ENCODE measurements at regions not wholly inside any gene's neighbourhood (a gene's known extent, or its start where the extent isn't known, plus 50 kb on each side); places are given as distances from the start of the nearest gene placed in this dataset.

- H3K27ac Mint-ChIP-seq, result no peak overlapping the region
- ATAC-seq, result no peak
- H3K4me3 Mint-ChIP-seq, result no peak overlapping the region
- H3K9me3 Mint-ChIP-seq, result peaks cover 0 to 6% of the 10 kb centered on the region in 2 donors
- peaks cover 17% of the 10 kb centered on the region for H3K4me1 Mint-ChIP-seq
- no peaks in the 10 kb centered on the region for H3K27me3 Mint-ChIP-seq
- no peak for DNase-seq
Measured at GRCh38 chr4:89616382-89616781, 220.6 kb downstream of the SNCA start.

DNA sequence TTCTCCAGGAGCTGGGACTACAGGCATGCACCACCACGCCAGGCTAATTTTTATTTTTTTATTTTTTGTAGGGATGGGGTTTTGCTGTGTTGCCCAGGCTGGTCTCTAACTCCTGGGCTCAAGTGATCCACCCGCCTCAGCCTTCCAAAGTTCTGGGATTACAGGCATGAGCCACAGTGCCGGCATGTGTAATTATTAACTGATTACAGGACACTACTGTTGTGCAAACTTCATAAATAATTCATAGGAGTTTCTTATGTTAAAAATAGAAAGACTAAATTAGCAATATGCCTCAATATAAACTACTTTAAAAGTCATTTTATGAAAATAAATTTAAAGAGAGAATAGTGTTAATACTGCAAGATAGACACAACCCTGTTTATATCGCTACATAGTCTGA is 221.9 kb downstream of the SNCA start:
- no peak overlapping the region for H3K4me3 Mint-ChIP-seq
- peaks cover 25% of the 10 kb centered on the region for H3K4me1 Mint-ChIP-seq
- no peak overlapping the region for H3K27ac Mint-ChIP-seq
- H3K27me3 Mint-ChIP-seq, result no peaks in the 10 kb centered on the region
- DNase-seq, result no peak
- H3K9me3 Mint-ChIP-seq, result peaks cover 0 to 19% of the 10 kb centered on the region in 2 donors
- ATAC-seq, result no peak

DNA sequence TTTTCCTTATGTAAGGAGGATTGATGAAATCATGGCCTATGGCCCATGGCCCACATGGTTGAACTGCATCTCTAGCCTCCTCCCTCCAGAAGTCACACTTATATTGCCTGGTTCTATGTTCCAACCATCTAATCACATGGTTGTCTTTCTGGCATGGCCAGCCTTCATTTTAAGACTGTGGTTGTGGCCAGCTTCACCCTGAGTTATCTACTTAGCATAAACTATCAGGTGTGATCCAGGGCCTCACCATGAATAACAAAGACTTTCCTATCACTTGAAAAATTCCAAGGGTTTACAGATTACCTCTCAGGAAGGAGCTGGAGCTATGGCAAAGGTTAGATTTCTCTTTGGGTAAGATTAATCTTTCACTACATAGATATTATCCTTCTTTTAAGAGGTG is 222.8 kb downstream of the SNCA start:
- peaks cover 26% of the 10 kb centered on the region for H3K4me1 Mint-ChIP-seq

GRCh38 chr4:89610236-89610635 is 226.7 kb downstream of the SNCA start:
- Mint-ChIP-seq H3K27ac (no peak overlapping the region), H3K4me3 (no peak overlapping the region), H3K9me3 (peaks cover 0 to 19% of the 10 kb centered on the region in 2 donors), H3K4me1 (peaks cover 21% of the 10 kb centered on the region), H3K27me3 (no peaks in the 10 kb centered on the region)
- DNase-seq (no peak), ATAC-seq (no peak)

More for the DNA sequence above, 222.8 kb downstream of the SNCA start:
- no peak overlapping the region for H3K27ac Mint-ChIP-seq
- no peak for DNase-seq
- H3K4me3 Mint-ChIP-seq, result no peak overlapping the region
- no peaks in the 10 kb centered on the region for H3K27me3 Mint-ChIP-seq
- peaks cover 0 to 19% of the 10 kb centered on the region in 2 donors for H3K9me3 Mint-ChIP-seq
- ATAC-seq, result no peak

- peaks cover 21% of the 10 kb centered on the region for H3K4me1 Mint-ChIP-seq
- no peak overlapping the region for H3K4me3 Mint-ChIP-seq
- peaks cover 2 to 19% of the 10 kb centered on the region in 2 donors for H3K9me3 Mint-ChIP-seq
- H3K27ac Mint-ChIP-seq, result no peak overlapping the region
- DNase-seq (no peak), ATAC-seq (no peak)
- no peaks in the 10 kb centered on the region for H3K27me3 Mint-ChIP-seq
Measured at GRCh38 chr4:89609756-89610155, 227.2 kb downstream of the SNCA start.

GRCh38 chr4:89604951-89605350 is 232.0 kb downstream of the SNCA start:
- ATAC-seq (no peak), DNase-seq (no peak)
- H3K27ac Mint-ChIP-seq, result no peak overlapping the region
- H3K9me3 Mint-ChIP-seq, result peaks cover 0 to 4% of the 10 kb centered on the region in 2 donors
- H3K4me3 Mint-ChIP-seq, result no peak overlapping the region
- no peaks in the 10 kb centered on the region for H3K27me3 Mint-ChIP-seq
- peaks cover 6% of the 10 kb centered on the region for H3K4me1 Mint-ChIP-seq

DNA sequence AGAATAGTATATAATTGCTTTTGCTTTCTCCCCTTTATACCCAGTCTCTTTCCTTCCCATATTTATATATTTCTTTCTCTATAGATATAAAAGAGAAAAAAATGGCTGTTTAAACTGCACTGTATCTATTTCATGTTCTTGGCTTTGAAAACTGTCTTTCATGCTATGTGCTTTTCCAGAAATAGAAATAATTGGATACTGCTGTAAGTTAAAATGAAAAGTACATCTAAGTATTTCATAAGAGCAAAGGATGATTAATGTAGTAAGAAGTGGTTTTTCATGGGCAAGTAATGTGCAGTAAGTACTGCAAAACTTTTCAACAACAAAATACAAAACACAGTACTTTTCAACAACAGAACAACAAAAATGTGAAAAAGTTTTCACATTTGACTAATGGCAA is 237.9 kb downstream of the SNCA start:
- Mint-ChIP-seq H3K9me3 (no peaks in the 10 kb centered on the region), H3K27ac (no peak overlapping the region), H3K27me3 (no peaks in the 10 kb centered on the region), H3K4me3 (no peak overlapping the region), H3K4me1 (no peaks in the 10 kb centered on the region)
- DNase-seq (no peak), ATAC-seq (no peak)

- no peak overlapping the region for H3K27ac Mint-ChIP-seq
- no peak for DNase-seq
- no peak overlapping the region for H3K4me3 Mint-ChIP-seq
- no peaks in the 10 kb centered on the region for H3K9me3 Mint-ChIP-seq
- H3K27me3 Mint-ChIP-seq, result no peaks in the 10 kb centered on the region
- ATAC-seq, result no peak
- no peaks in the 10 kb centered on the region for H3K4me1 Mint-ChIP-seq
Measured at GRCh38 chr4:89598602-89599001, 238.4 kb downstream of the SNCA start.

- ATAC-seq (no peak), DNase-seq (no peak)
- H3K9me3 Mint-ChIP-seq, result peaks cover 5 to 7% of the 10 kb centered on the region in 2 donors
- H3K4me3 Mint-ChIP-seq, result no peak overlapping the region
- no peaks in the 10 kb centered on the region for H3K27me3 Mint-ChIP-seq
- H3K4me1 Mint-ChIP-seq, result no peaks in the 10 kb centered on the region
- H3K27ac Mint-ChIP-seq, result no peak overlapping the region
Measured at GRCh38 chr4:89595125-89595789, 241.7 kb downstream of the SNCA start.

DNA sequence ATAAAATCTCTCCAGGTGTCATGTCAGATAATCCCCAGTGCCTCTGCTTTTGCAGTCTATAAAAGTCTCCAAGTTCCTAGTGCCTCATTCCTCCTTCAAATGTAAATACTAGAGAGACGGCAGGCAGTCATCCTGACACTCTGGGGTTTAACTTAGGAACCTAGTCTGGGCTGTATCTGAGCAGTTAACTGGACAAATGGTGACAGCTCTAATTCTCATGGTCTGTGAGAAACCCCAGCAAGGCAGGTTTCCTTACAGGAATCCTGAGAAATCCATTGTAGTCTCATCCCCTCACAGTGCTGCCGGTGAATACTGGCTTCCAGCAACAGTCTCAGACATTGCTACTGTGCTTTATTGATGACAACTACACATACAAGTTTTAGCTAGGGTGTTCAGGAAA is 246.8 kb downstream of the SNCA start:
- H3K27me3 Mint-ChIP-seq, result peaks cover 7% of the 10 kb centered on the region
- H3K27ac Mint-ChIP-seq, result no peak overlapping the region
- no peaks in the 10 kb centered on the region for H3K4me1 Mint-ChIP-seq
- peaks cover 5 to 7% of the 10 kb centered on the region in 2 donors for H3K9me3 Mint-ChIP-seq
- DNase-seq (no peak), ATAC-seq (no peak)
- no peak overlapping the region for H3K4me3 Mint-ChIP-seq

GRCh38 chr4:89588421-89588820 is 248.5 kb downstream of the SNCA start:
- peaks cover 8% of the 10 kb centered on the region for H3K27me3 Mint-ChIP-seq
- no peak overlapping the region for H3K27ac Mint-ChIP-seq
- H3K4me1 Mint-ChIP-seq, result no peaks in the 10 kb centered on the region
- no peak for ATAC-seq
- H3K9me3 Mint-ChIP-seq, result peaks cover 5 to 7% of the 10 kb centered on the region in 2 donors
- H3K4me3 Mint-ChIP-seq, result no peak overlapping the region
- DNase-seq, result no peak

DNA sequence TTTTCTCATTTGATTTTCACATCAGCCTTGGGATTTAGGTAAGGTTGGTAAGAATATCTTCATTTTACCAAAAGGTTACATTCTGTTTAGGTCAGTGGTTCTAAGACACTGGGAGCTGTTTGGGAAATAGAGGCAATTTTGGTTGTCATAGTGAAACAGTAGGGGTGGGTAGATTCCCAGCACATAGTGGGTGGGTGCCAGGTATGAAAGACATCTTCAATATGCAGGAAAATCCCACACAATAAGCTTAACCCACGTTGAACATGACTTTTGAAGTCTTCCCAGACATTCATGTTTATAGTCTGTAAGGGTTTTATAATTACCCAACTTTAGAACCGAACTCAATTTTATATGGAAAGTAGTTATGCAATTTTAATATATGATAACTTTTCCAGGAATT is 249.6 kb downstream of the SNCA start:
- peaks cover 5 to 7% of the 10 kb centered on the region in 2 donors for H3K9me3 Mint-ChIP-seq

GRCh38 chr4:89586864-89587263 is 250.1 kb downstream of the SNCA start:
- Mint-ChIP-seq H3K4me1 (no peaks in the 10 kb centered on the region), H3K27me3 (peaks cover 8% of the 10 kb centered on the region), H3K9me3 (peaks cover 4 to 6% of the 10 kb centered on the region in 2 donors), H3K27ac (no peak overlapping the region), H3K4me3 (no peak overlapping the region)
- DNase-seq (no peak), ATAC-seq (no peak)

More for the DNA sequence above, 249.6 kb downstream of the SNCA start:
- no peak for DNase-seq
- ATAC-seq, result no peak
- Mint-ChIP-seq H3K4me3 (no peak overlapping the region), H3K4me1 (no peaks in the 10 kb centered on the region), H3K27me3 (peaks cover 8% of the 10 kb centered on the region), H3K27ac (no peak overlapping the region)

DNA sequence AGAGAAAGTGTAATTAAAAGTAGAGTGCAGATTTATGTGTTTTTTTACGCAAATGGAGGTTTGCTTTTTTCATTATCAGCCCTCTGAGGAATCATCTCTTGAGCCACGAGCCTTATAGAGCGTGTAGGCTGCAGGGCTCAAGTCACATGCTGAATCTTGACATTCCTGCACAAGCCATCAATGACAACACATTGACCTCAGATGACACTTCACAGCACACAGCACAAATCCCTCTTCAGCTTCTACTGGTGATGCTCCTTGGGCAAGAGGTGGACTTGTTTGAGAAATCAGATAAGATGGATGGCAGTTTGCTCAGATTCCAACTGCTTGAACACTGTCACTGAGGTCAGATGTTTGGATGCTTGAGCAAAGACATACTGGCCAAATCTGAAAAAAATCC is 250.6 kb downstream of the SNCA start:
- peaks cover 8% of the 10 kb centered on the region for H3K27me3 Mint-ChIP-seq
- DNase-seq (no peak), ATAC-seq (no peak)
- H3K4me3 Mint-ChIP-seq, result no peak overlapping the region
- peaks cover 0 to under 1% of the 10 kb centered on the region in 2 donors for H3K9me3 Mint-ChIP-seq
- no peak overlapping the region for H3K27ac Mint-ChIP-seq
- no peaks in the 10 kb centered on the region for H3K4me1 Mint-ChIP-seq

GRCh38 chr4:89582756-89583505 is 254.0 kb downstream of the SNCA start:
- no peak overlapping the region for H3K4me3 Mint-ChIP-seq
- H3K4me1 Mint-ChIP-seq, result no peaks in the 10 kb centered on the region
- no peak overlapping the region for H3K27ac Mint-ChIP-seq
- DNase-seq (no peak), ATAC-seq (no peak)
- H3K9me3 Mint-ChIP-seq, result no peaks in the 10 kb centered on the region
- peaks cover 8% of the 10 kb centered on the region for H3K27me3 Mint-ChIP-seq

- Mint-ChIP-seq H3K4me1 (no peaks in the 10 kb centered on the region), H3K4me3 (no peak overlapping the region), H3K27me3 (no peaks in the 10 kb centered on the region), H3K9me3 (no peaks in the 10 kb centered on the region), H3K27ac (no peak overlapping the region)
- ATAC-seq (no peak), DNase-seq (no peak)
Measured at GRCh38 chr4:89579771-89580170, 257.2 kb downstream of the SNCA start.

All from stimulated activated naive CD8-positive, alpha-beta T cell treated with anti-CD3 and anti-CD28 coated beads, Interleukin-15, amount 100 ng/mL, for 72 hours (primary cell).